ENCODE measurements at regions not wholly inside any gene's neighbourhood (a gene's known extent, or its start where the extent isn't known, plus 50 kb on each side); places are given as distances from the start of the nearest gene placed in this dataset.
"Not testable (repeated sequence)": the region's sequence is repeated elsewhere in the genome, so short reads cannot be mapped to it uniquely, and the experiment has no call there.

DNA sequence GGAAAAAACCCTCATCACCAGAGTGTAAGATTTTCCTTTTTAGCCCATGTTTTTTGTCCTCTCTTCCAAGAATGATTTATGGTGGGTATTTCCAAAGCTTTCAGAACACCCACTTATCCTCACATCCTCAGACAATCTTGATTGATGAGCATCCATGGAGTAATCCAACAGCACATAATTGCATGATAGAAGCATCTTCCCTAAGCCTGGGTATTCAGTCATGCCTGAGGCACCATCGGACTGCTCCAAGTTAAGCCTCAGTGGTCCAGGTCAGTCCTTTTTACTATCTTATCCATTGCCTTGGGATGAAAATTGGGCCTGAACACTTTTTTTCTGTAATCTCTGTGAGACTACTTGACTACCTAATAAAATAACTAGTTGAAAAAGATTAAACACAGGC is 676.0 kb upstream of the SEMA6D start:
- DNase-seq, result no peak

DNA sequence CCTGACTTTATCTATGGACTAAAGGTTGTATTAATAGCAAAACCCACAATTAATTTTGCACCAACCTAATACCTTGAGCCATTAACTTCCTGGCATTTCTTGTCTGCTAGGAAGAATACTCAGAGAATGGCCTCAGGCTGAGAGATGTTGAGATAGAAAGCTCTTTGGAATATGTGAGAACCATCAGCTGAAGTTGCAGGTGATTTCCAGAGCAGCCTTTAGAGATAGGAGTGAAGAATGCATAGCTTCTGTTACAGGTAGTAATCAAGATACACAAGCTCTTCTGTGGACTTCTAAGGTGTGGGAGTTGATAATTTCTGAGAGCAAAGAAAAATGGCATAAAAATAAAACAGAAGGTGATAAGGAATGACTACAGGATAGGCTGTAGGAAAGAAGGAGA is 669.3 kb upstream of the SEMA6D start:
- DNase-seq, result not testable (repeated sequence)

DNA sequence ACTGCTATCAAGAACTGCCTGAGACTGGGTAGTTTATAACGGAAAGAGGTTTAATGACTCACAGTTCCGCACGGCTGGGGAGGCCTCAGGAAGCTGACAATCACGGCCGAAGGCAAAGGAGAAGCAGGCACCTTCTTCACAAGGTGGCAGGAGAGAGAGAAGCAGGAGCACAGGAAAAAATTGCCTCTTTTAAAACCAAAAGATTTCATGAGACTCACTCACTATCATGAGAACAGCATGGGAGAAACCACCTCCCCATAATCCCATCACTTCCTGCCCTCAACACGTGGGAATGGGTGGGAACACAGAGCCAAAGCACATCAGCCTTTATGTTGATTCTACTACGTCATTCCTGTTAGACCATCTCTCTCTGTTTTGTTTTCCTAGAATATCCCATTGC is 650.9 kb upstream of the SEMA6D start:
- DNase-seq, result no peak

DNA sequence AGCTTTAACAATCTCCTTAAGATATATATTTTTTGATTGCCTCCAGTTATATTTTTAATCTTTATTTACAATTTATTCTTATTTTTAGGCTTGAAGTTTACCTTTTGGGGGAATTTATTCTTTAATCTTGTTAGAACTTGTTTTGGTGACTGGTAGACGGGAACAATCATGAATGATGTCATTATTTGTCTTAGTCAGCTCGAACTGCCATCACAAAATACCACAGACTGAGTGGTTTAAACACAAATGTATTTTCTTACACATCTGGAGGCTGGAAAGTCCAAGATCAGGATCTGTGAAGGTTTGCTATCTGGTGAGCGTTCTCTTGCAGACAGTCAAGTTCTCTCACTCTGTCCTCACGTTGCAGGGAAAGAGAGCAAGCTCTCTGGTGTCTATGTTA is 639.5 kb upstream of the SEMA6D start:
- not testable (repeated sequence) for DNase-seq

DNA sequence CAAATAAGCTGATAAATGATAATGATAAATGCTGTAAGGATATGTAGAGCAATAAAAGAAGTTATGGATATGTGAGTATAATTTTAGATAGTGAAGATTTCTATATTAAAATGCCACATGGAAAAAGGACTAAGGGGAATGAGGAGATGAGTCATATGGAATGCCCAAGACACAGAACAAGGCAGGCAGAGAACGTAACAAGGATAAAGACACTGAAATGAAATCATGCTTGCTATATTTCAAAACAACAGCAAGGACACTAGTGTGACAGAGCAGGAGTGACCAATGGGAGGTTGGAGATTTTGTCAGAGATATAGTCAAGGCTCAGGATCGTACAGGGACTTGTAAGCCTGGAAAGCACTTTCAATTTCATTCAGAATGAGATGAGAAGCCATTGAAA is 621.5 kb upstream of the SEMA6D start:
- no peak for DNase-seq

DNA sequence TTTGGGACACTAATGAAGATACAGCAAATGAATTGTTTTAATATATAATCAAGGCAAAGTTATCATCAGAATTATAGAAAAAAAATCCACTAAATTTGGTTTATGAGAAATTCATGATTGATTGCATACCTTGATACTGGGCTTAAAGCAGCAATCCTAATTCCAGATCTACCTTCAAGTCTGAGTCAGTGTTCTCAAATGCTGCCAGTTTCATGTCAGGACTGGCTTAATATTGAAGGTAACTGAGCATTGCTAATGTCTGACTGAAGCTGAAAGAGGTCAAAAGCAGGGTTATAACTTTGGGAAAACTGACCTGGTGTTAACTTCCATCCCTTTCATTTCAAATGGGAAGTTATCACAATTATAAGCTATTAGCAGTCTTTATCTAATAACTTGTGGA is 618.8 kb upstream of the SEMA6D start:
- not testable (repeated sequence) for DNase-seq

DNA sequence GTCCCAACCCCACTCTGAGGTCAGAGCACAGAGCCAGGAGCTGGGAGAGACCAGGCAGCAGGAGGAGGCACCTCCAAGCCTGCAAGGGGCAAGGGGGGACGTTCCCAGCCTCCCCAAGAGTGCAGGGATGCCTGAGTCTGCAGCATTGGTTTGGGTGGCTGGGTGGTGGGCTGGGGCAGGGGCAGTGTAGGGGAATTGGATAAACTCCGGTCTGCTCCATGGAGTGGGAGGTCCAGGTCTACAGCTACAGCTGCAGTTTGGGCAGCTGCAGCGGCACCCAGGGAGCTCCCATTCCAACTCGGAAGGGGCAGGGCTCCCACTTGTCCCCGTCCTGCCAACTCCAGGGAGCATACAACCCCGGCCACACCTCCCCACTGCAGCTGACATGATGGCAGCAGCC is 617.5 kb upstream of the SEMA6D start:
- peak in 1 of 58 donors; percentile 6 for DNase-seq

DNA sequence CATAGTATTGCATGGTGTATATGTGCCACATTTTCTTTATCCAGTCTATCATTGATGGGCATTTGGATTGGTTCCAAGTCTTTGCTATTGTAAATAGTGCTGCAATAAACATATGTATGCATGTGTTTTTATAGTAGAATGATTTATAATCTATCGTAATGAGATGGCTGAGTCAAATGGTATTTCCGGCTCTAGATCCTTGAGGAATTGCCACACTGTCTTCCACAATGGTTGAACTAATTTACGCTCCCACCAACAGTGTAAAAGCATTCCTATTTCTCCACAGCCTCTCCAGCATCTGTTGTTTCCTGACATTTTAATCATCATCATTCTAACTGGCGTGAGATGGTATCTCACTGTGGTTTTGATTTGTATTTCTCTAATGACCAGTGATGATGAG is 608.5 kb upstream of the SEMA6D start:
- not testable (repeated sequence) for DNase-seq

DNA sequence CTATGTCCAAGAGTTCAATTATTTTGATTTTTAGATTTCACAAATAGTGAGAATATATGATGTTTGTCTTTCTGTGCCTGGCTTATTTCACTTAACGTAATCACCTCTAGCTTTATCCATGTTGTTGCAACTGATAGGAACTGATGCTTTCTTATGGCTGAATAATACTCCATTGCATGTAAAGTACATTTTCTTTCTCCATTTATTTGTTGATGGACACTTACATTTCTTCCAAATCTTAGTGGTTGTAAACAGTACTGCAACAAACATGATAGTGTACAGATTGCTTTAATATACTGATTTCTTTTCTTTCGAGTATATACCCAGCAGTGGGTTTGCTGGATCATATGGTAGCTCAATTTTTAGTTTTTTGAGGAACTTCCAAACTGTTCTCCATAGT is 600.6 kb upstream of the SEMA6D start:
- no peak for DNase-seq

DNA sequence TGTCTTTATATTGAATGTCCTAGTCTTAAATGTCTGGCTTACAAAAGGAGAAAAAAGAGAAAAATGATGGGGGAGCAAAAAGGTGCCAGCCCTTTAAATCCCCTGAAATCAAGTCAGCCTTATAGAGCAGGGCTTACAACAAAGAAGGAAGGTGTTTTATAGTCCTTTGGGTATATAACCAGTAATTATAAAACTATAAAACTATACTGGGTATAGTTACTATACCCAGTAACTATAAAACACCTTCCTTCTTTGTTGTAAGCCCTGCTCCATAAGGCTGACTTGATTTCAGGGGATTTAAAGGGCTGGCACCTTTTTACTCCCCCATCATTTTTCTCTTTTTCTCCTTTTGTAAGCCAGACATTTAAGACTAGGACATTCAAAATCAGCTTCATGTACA is 598.0 kb upstream of the SEMA6D start:
- no peak for DNase-seq

DNA sequence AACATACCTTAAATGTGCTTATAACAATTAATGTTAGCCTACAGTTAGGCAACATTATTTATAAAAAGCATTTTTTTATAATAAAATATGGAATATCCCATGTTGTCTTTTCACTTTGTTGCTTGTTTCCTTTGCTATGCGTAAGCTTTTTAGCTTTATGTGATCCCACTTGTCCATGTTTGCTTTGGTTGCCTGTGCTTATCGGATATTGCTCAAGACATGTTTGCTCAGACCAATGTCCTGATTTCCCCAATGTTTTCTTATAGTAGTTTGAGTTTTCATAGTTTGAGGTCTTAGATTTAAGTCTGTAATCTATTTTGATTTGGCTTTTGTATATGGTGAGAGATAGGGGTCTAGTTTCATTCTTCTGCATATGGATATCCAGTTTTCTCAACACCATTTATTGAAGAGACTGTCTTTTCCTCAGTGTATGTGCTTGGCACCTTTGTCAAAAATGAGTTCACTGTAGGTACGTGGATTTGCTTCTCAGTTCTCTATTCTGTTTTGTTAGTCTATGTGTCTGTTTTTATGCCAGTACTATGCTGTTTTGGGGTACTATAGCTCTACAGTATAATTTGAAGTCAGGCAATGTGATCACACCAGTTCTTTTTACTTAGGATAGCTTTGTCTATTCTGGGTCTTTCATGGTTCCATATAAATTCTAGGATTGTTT is 592.7 kb upstream of the SEMA6D start:
- no peak for DNase-seq

DNA sequence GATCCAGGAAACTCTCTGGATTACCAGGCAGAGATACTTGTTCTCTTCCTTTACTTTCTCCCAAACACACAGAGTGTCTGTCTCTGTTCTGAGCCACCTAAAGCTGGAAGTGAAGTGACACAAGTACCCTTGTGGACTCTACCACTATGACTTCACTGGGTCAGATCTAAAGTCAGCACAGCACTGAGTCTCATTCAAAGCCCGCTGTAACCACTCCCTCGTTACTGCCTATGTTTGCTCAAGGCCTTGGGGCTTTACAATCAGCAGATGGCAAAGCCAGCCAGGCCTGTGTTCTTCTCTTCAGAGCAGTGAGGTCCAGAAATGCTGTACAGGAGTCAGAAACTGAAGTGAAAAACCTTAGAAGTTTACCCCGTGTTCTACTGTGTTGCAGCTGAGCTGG is 588.3 kb upstream of the SEMA6D start:
- no peak for DNase-seq

DNA sequence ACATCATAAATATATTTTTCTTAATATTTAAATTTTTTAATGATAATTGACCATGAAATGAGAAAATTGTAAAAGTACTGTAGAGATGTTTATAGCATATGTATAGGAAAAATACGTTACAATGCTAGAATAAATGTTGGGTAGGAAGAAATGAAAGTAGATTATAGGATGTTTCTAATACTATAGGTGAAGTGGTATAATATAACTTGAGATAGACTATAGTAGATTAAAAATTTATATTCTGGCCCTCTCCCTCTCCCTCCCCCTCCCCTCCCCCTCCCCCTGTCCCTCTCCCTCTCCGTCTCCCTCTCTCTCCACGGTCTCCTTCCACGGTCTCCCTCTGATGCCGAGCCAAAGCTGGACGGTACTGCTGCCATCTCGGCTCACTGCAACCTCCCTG is 585.9 kb upstream of the SEMA6D start:
- DNase-seq, result not testable (repeated sequence)

DNA sequence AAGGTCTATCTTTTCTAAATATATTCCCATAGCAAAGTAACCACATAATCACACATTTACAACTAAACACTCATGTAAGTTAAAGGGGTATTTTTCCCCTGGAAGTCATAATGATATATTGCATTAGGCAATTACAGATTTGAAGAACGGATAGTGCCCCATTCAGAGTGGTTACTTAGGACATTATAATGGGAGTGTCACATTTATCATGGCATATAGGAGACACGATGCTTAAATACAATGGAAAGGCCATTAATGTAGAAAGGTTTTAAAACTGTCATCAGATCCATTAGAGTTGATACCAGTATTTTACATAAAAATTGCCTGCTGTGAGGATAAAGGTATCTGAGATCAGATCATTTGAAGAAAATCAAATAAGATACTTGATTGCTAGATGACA is 582.0 kb upstream of the SEMA6D start:
- no peak for DNase-seq

DNA sequence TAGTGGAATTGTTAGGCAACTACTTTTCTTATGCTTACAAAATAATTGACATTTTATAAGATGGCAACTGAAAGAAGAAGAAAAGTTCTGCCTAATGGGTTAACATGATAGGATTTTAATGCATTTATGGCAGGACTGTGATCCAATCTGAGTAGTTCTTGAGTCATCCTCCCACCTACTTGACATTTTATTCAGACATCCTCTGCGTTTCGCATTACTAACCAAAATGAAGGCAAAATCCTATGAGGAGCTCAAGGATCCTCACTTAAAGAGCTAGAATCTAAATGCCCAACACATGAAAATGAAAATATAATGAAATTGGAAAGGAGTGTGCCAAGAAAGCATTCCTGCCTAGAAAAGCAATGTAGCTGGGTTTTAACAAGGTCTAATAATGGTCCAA is 581.1 kb upstream of the SEMA6D start:
- no peak for DNase-seq

DNA sequence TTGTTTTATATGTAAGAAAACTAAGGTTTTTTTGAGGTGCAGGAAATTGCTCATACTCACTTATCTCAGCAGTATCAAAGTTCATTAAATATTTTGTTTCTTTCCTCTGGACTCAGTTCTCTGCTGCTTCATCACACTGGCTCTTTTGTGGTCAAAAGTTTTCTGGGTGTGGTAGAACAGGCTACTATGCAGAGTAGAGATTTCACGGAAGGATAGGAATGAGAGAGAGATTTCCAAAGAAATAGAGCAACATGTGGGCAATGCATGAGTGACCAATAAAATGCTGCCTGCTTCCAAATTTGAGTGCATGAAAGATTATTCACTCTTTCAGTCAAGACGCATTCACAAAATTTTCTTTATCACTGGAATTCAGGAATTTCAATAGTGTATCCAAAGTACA is 577.3 kb upstream of the SEMA6D start:
- DNase-seq, result no peak

DNA sequence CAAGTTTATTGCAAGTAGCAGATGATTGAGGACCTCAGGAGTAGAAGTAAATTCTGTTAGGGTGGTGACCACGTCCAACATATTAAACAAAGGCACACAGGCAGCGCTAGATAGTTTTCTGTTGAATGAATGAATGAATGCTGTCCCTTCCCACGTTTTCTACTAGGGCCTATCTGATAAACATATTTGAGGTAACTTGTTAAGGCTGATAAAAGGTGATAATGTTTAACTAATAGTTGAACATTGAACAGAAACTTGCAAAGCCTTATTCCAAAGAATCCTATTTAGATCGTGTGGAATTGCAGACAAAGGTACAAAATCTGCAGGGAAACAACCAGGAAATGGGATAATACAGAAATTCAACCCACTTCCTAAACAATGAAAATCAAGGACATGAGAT is 559.5 kb upstream of the SEMA6D start:
- no peak for DNase-seq

DNA sequence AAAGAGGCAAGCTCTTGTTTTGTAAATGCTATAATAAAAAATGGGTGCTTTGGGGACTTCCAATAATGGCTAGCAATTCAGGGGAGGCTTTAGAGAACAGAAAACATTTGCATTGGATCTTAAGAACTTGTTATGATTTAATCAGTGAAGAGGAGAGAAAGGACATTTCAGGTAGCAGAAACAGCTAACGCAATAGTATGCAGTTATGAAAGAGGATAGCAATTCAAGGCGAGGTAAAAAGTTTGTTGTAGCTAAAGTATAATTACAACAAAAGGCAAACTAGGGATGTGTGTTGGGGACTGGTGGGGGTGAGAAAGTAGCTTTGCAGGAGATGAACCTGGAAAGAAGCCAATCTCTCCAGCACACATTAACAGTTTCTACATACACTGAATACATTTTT is 558.7 kb upstream of the SEMA6D start:
- no peak for DNase-seq

DNA sequence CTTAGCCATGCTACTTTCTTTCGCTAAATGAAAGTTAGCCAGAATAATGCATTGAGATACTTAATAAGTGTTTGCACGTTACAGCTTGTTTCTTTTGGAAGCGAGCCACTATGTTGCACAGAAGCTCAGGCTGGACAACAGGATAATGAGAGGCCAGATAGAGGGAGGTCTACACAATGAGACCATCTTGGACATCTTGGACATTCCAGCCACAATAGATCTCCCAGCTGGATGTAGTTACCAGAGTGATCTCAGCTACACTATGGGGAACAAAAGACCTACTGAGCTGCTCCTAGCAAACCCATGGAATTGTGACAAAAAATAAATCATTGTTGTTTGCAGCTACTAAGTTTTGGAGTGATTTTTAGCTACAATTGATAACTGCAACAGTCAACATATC is 540.1 kb upstream of the SEMA6D start:
- no peak for DNase-seq

DNA sequence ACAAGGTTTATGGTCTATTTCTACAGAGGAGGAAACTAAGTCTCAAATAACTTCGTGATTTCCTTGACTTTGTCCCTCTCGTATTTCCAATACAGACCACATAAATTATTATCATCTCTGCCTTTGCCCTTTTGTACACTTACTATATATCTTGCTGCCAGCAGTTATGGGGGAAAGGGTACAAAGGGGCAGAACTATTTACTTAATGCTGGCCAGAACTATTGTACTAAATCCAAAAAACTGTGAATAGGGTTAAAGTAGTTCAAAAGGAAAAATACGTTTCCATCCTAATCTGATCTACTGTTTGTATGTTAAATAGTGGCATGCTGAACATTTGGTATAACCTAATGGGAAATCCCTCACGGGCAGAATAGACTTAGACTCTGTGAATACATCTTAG is 537.3 kb upstream of the SEMA6D start:
- DNase-seq, result no peak

DNA sequence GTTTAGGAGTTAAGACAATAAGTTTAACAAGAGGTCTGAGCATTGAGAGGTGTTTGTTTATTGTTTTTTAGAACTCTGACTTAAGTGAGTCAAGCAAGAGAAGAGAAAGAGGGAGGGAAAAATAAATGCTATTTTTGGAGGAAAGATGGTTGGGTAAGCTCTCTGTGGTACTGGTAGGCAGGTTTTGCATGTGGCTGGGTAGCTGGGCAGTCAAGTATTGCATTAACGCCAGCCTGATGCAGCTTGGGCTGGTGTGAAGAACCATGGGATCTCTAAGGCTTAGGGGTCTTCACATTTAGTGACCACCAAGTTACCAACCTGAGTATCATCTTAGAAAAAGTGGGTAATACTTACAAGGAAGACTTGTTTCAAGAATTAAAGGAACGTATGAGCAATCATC is 534.5 kb upstream of the SEMA6D start:
- no peak for DNase-seq

DNA sequence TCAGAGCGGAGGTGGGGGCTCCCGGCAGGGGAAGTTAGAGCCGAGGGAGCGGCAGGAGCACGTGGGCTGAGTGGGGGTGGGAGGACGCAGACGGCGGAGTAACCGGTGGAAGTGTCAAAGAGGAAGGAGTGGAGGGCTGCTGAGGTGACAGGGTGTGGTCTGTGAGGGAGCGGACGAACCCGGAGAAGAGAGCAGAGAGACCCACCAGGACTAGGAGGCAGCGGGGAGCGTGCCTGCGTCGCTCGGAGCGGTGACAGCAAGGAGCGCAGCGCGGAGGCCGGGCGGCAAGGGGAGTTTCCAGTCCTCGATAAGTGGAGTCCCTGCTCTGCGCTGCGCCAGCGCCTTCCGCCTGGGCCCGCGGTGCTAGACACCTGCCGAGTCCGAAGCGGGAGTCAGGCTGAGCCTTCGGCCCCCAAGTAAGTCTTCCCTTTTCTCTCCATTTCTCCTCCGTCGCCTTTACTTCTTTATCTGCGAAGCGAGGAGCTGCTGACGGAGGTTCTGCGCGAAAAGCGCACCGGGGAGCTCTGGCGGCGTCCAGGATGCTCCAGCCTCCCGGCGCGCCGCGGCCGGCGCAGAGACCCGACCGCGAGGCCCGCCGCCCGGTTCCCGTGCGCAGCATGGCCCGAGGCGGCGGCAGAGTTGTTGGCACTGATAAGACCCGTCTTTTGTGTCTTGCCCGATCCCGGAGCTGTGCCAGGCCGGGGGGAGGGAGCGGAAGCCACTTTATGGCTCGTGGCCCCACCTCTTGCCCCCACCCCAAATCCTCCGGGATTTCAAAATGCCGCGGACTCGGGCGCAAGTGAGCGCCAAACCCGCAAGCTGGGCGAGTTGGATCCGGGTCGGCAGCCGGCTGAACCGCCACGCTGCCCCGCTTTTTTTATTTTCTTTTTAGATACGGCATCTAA is 533.0 kb upstream of the SEMA6D start:
- DNase-seq, result peak in 23 of 58 donors; percentile 3 to 57 (median 16)

Measured in anterior cingulate cortex (tissue), 58 donors.